ENCODE measurements at regions not wholly inside any gene's neighbourhood (a gene's known extent, or its start where the extent isn't known, plus 50 kb on each side); places are given as distances from the start of the nearest gene placed in this dataset.

GRCh38 chr14:44829021-44829420 is 132.7 kb downstream of the KLHL28 start:
- DNase-seq, result no peak
- no peaks in the 10 kb centered on the region for H3K4me1 ChIP-seq (ENCODE audit: control insufficient read depth, insufficient read depth, low read length, poor library complexity, severe bottlenecking)
- H3K9me3 ChIP-seq (ENCODE audit: control insufficient read depth, low read length), result no peaks in the 10 kb centered on the region
- H3K4me3 ChIP-seq (ENCODE audit: insufficient read depth, low read depth, low read length, poor library complexity, severe bottlenecking), result no peak overlapping the region
- no peak overlapping the region for H3K27ac ChIP-seq (ENCODE audit: insufficient read depth, low read length, poor library complexity, severe bottlenecking)
- H3K27me3 ChIP-seq (replicated peaks; ENCODE audit: control insufficient read depth, insufficient read depth, low read length, poor library complexity, severe bottlenecking), result no peaks in the 10 kb centered on the region
- no peaks in the 10 kb centered on the region for H3K36me3 ChIP-seq (ENCODE audit: control insufficient read depth, insufficient read depth, low read length)

GRCh38 chr14:44828023-44828422 is 133.7 kb downstream of the KLHL28 start:
- Histone ChIP-seq H3K36me3 (ENCODE audit: control insufficient read depth, insufficient read depth, low read length) (no peaks in the 10 kb centered on the region), H3K4me3 (ENCODE audit: insufficient read depth, low read depth, low read length, poor library complexity, severe bottlenecking) (no peak overlapping the region), H3K27me3 (replicated peaks; ENCODE audit: control insufficient read depth, insufficient read depth, low read length, poor library complexity, severe bottlenecking) (no peaks in the 10 kb centered on the region), H3K4me1 (ENCODE audit: control insufficient read depth, insufficient read depth, low read length, poor library complexity, severe bottlenecking) (no peaks in the 10 kb centered on the region), H3K9me3 (ENCODE audit: control insufficient read depth, low read length) (no peaks in the 10 kb centered on the region), H3K27ac (ENCODE audit: insufficient read depth, low read length, poor library complexity, severe bottlenecking) (no peak overlapping the region)
- no peak for DNase-seq

- no peak overlapping the region for H3K4me3 ChIP-seq (ENCODE audit: insufficient read depth, low read depth, low read length, poor library complexity, severe bottlenecking)
- H3K9me3 ChIP-seq (ENCODE audit: control insufficient read depth, low read length), result no peaks in the 10 kb centered on the region
- H3K36me3 ChIP-seq (ENCODE audit: control insufficient read depth, insufficient read depth, low read length), result no peaks in the 10 kb centered on the region
- H3K4me1 ChIP-seq (ENCODE audit: control insufficient read depth, insufficient read depth, low read length, poor library complexity, severe bottlenecking), result no peaks in the 10 kb centered on the region
- H3K27me3 ChIP-seq (replicated peaks; ENCODE audit: control insufficient read depth, insufficient read depth, low read length, poor library complexity, severe bottlenecking), result no peaks in the 10 kb centered on the region
- no peak overlapping the region for H3K27ac ChIP-seq (ENCODE audit: insufficient read depth, low read length, poor library complexity, severe bottlenecking)
- no peak for DNase-seq
These were observed 141.3 kb downstream of the KLHL28 start for GRCh38 chr14:44820230-44820964.

- H3K27me3 ChIP-seq (replicated peaks; ENCODE audit: control insufficient read depth, insufficient read depth, low read length, poor library complexity, severe bottlenecking), result no peaks in the 10 kb centered on the region
- H3K4me1 ChIP-seq (ENCODE audit: control insufficient read depth, insufficient read depth, low read length, poor library complexity, severe bottlenecking), result no peaks in the 10 kb centered on the region
- H3K4me3 ChIP-seq (ENCODE audit: insufficient read depth, low read depth, low read length, poor library complexity, severe bottlenecking), result no peak overlapping the region
- no peaks in the 10 kb centered on the region for H3K9me3 ChIP-seq (ENCODE audit: control insufficient read depth, low read length)
- no peak for DNase-seq
- H3K36me3 ChIP-seq (ENCODE audit: control insufficient read depth, insufficient read depth, low read length), result no peaks in the 10 kb centered on the region
- H3K27ac ChIP-seq (ENCODE audit: insufficient read depth, low read length, poor library complexity, severe bottlenecking), result no peak overlapping the region
These were observed 147.6 kb downstream of the KLHL28 start for GRCh38 chr14:44814196-44814595.

- no peak for DNase-seq
- Histone ChIP-seq H3K27me3 (replicated peaks; ENCODE audit: control insufficient read depth, insufficient read depth, low read length, poor library complexity, severe bottlenecking) (no peaks in the 10 kb centered on the region), H3K36me3 (ENCODE audit: control insufficient read depth, insufficient read depth, low read length) (no peaks in the 10 kb centered on the region), H3K4me3 (ENCODE audit: insufficient read depth, low read depth, low read length, poor library complexity, severe bottlenecking) (no peak overlapping the region), H3K27ac (ENCODE audit: insufficient read depth, low read length, poor library complexity, severe bottlenecking) (no peak overlapping the region), H3K9me3 (ENCODE audit: control insufficient read depth, low read length) (no peaks in the 10 kb centered on the region), H3K4me1 (ENCODE audit: control insufficient read depth, insufficient read depth, low read length, poor library complexity, severe bottlenecking) (no peaks in the 10 kb centered on the region)
These were observed 149.1 kb downstream of the KLHL28 start for GRCh38 chr14:44812672-44813071.

GRCh38 chr14:44804391-44804790 is 157.4 kb downstream of the KLHL28 start:
- no peak for DNase-seq
- no peaks in the 10 kb centered on the region for H3K4me1 ChIP-seq (ENCODE audit: control insufficient read depth, insufficient read depth, low read length, poor library complexity, severe bottlenecking)
- H3K4me3 ChIP-seq (ENCODE audit: insufficient read depth, low read depth, low read length, poor library complexity, severe bottlenecking), result no peak overlapping the region
- H3K27ac ChIP-seq (ENCODE audit: insufficient read depth, low read length, poor library complexity, severe bottlenecking), result no peak overlapping the region
- no peaks in the 10 kb centered on the region for H3K9me3 ChIP-seq (ENCODE audit: control insufficient read depth, low read length)
- no peaks in the 10 kb centered on the region for H3K27me3 ChIP-seq (replicated peaks; ENCODE audit: control insufficient read depth, insufficient read depth, low read length, poor library complexity, severe bottlenecking)
- no peaks in the 10 kb centered on the region for H3K36me3 ChIP-seq (ENCODE audit: control insufficient read depth, insufficient read depth, low read length)

GRCh38 chr14:44803239-44803905 is 158.4 kb downstream of the KLHL28 start:
- no peaks in the 10 kb centered on the region for H3K36me3 ChIP-seq (ENCODE audit: control insufficient read depth, insufficient read depth, low read length)
- H3K9me3 ChIP-seq (ENCODE audit: control insufficient read depth, low read length), result no peaks in the 10 kb centered on the region
- H3K27ac ChIP-seq (ENCODE audit: insufficient read depth, low read length, poor library complexity, severe bottlenecking), result no peak overlapping the region
- no peaks in the 10 kb centered on the region for H3K27me3 ChIP-seq (replicated peaks; ENCODE audit: control insufficient read depth, insufficient read depth, low read length, poor library complexity, severe bottlenecking)
- no peaks in the 10 kb centered on the region for H3K4me1 ChIP-seq (ENCODE audit: control insufficient read depth, insufficient read depth, low read length, poor library complexity, severe bottlenecking)
- no peak overlapping the region for H3K4me3 ChIP-seq (ENCODE audit: insufficient read depth, low read depth, low read length, poor library complexity, severe bottlenecking)
- DNase-seq, result no peak

GRCh38 chr14:44798386-44799242 is 163.1 kb downstream of the KLHL28 start:
- no peak for DNase-seq
- H3K27ac ChIP-seq (ENCODE audit: insufficient read depth, low read length, poor library complexity, severe bottlenecking), result no peak overlapping the region
- H3K36me3 ChIP-seq (ENCODE audit: control insufficient read depth, insufficient read depth, low read length), result no peaks in the 10 kb centered on the region
- H3K4me3 ChIP-seq (ENCODE audit: insufficient read depth, low read depth, low read length, poor library complexity, severe bottlenecking), result no peak overlapping the region
- no peaks in the 10 kb centered on the region for H3K4me1 ChIP-seq (ENCODE audit: control insufficient read depth, insufficient read depth, low read length, poor library complexity, severe bottlenecking)
- no peaks in the 10 kb centered on the region for H3K9me3 ChIP-seq (ENCODE audit: control insufficient read depth, low read length)
- no peaks in the 10 kb centered on the region for H3K27me3 ChIP-seq (replicated peaks; ENCODE audit: control insufficient read depth, insufficient read depth, low read length, poor library complexity, severe bottlenecking)

- Histone ChIP-seq H3K27ac (ENCODE audit: insufficient read depth, low read length, poor library complexity, severe bottlenecking) (no peak overlapping the region), H3K4me1 (ENCODE audit: control insufficient read depth, insufficient read depth, low read length, poor library complexity, severe bottlenecking) (no peaks in the 10 kb centered on the region), H3K9me3 (ENCODE audit: control insufficient read depth, low read length) (no peaks in the 10 kb centered on the region), H3K4me3 (ENCODE audit: insufficient read depth, low read depth, low read length, poor library complexity, severe bottlenecking) (no peak overlapping the region), H3K36me3 (ENCODE audit: control insufficient read depth, insufficient read depth, low read length) (no peaks in the 10 kb centered on the region), H3K27me3 (replicated peaks; ENCODE audit: control insufficient read depth, insufficient read depth, low read length, poor library complexity, severe bottlenecking) (no peaks in the 10 kb centered on the region)
- DNase-seq, result no peak
These were observed 166.0 kb downstream of the KLHL28 start for GRCh38 chr14:44795725-44796124.

- no peak for DNase-seq
- no peak overlapping the region for H3K27ac ChIP-seq (ENCODE audit: insufficient read depth, low read length, poor library complexity, severe bottlenecking)
- no peaks in the 10 kb centered on the region for H3K9me3 ChIP-seq (ENCODE audit: control insufficient read depth, low read length)
- no peaks in the 10 kb centered on the region for H3K4me1 ChIP-seq (ENCODE audit: control insufficient read depth, insufficient read depth, low read length, poor library complexity, severe bottlenecking)
- no peaks in the 10 kb centered on the region for H3K36me3 ChIP-seq (ENCODE audit: control insufficient read depth, insufficient read depth, low read length)
- no peak overlapping the region for H3K4me3 ChIP-seq (ENCODE audit: insufficient read depth, low read depth, low read length, poor library complexity, severe bottlenecking)
- no peaks in the 10 kb centered on the region for H3K27me3 ChIP-seq (replicated peaks; ENCODE audit: control insufficient read depth, insufficient read depth, low read length, poor library complexity, severe bottlenecking)
These were observed 170.0 kb downstream of the KLHL28 start for GRCh38 chr14:44791730-44792129.
